Transverse colon (tissue), 4 donors: ENCODE measurements at regions not wholly inside any gene's neighbourhood (a gene's known extent, or its start where the extent isn't known, plus 50 kb on each side); places are given as distances from the start of the nearest gene placed in this dataset.

Experiments used
- DNase-seq: peaks from one replicate; pipeline ENCODE4 v3.0.0-alpha.2; 2019
- H3K27ac ChIP-seq, 4 donors: fragments of 200-600 bp; sonication (generic); 2 replicates each; pipeline ENCODE4 v1.5.1; 2016 to 2018; ENCODE audit warnings: inconsistent platforms in 4 of 4
- H3K27me3 ChIP-seq: fragments of 200-600 bp; sonication (generic); 2 replicates; pipeline ENCODE4 v1.5.1; 2017; ENCODE audit warnings: inconsistent platforms
- H3K36me3 ChIP-seq, 4 donors: fragments of 200-600 bp; sonication (generic); 2 replicates each; pipeline ENCODE4 v1.5.1; 2017 to 2019; ENCODE audit warnings: inconsistent platforms in 4 of 4
- H3K4me1 ChIP-seq, 4 donors: fragments of 200-600 bp; sonication (generic); 2 replicates each; pipeline ENCODE4 v1.5.1; 2017 to 2020; ENCODE audit warnings: inconsistent platforms in 4 of 4
- H3K4me3 ChIP-seq, 4 donors: fragments of 200-600 bp; sonication (generic); 1 replicate in 1 of 4; 2 replicates in 3 of 4; pipeline versions ENCODE4 v1.5.1 to v1.6.1; 2017 to 2019; ENCODE audit warnings: inconsistent platforms in 4 of 4
- H3K9me3 ChIP-seq, 2 donors: fragments of 200-600 bp; sonication (generic); 2 replicates each; pipeline ENCODE4 v1.5.1; 2017 to 2019; ENCODE audit warnings: inconsistent platforms in 2 of 2
- CTCF ChIP-seq, 5 experiments: fragments of 200-600 bp in 3 of 5; fragments of 450-650 bp in 2 of 5; sonication (generic) in 3 of 5; IDR thresholded peaks; 1 replicate in 2 of 5; 2 replicates in 3 of 5; pipeline ENCODE4 v1.5.1; 2016 to 2017; ENCODE audit warnings: antibody characterized with exemption in 5 of 5, inconsistent platforms in 3 of 5, mild to moderate bottlenecking in 2 of 5, moderate library complexity in 1 of 5
- EP300 ChIP-seq: sonication (generic); formaldehyde crosslinking; IDR thresholded peaks from one replicate; pipeline ENCODE4 v1.6.1; 2017; ENCODE audit warnings: antibody characterized with exemption, low read depth
- POLR2A ChIP-seq: fragments of 450-650 bp; IDR thresholded peaks from one replicate; pipeline ENCODE4 v1.6.1; 2016; ENCODE audit warnings: antibody characterized with exemption, mild to moderate bottlenecking, moderate library complexity
- POLR2AphosphoS5 ChIP-seq, 3 donors: sonication (generic); formaldehyde crosslinking; IDR thresholded peaks; one replicate each; pipeline ENCODE4 v1.6.1; 2016; ENCODE audit warnings: antibody characterized with exemption in 3 of 3
- WGBS, 2 donors: methylation state at CpG; one replicate each; pipeline ENCODE4 v1.1.5; 2018; ENCODE audit warnings: low coverage in 1 of 2; 5-methylcytosine and 5-hydroxymethylcytosine counted together
- in situ Hi-C, 4 donors: fragments of 200-750 bp; cut with MboI; loops; one replicate each; pipeline versions ENCODE4 v1.15.0 to v1.15.1; 2017; ENCODE audit warnings: low sequenced_read_pairs in 3 of 4, low pct_ligation_motif_present in 1 of 4, low pct_unique_long_range_greater_than_20kb in 1 of 4
- intact Hi-C: fragments of 100-400 bp; cut with DNase I; formaldehyde crosslinking; loops from one replicate; pipeline ENCODE4 v1.15.1; 2023; ENCODE audit warnings: low total_unique reads

- in situ Hi-C loops (no loop called here), intact Hi-C loops (no loop called here)
- no peak overlapping the region for H3K4me3 ChIP-seq
- H3K27ac ChIP-seq, result no peak overlapping the region
- H3K27me3 ChIP-seq, result no peaks in the 10 kb centered on the region
- no peaks in the 10 kb centered on the region for H3K4me1 ChIP-seq
- WGBS, 2 donors, result 66 to 74% methylated on average over 4 of the region's 4 CpGs
- no peaks in the 10 kb centered on the region for H3K36me3 ChIP-seq
- TF ChIP-seq EP300, result no peak
- no peak for TF ChIP-seq POLR2A
- no peak for TF ChIP-seq CTCF (IDR thresholded peaks at IDR 0.05)
- no peak for TF ChIP-seq POLR2AphosphoS5 (IDR thresholded peaks at IDR 0.05)
- no peaks in the 10 kb centered on the region for H3K9me3 ChIP-seq
- DNase-seq, result no peak
Measured at GRCh38 chr4:34182306-34182705, 2062.0 kb downstream of the ARAP2 start.

- in situ Hi-C loops (no loop called here), intact Hi-C loops (no loop called here)
- DNase-seq, result no peak
- no peak overlapping the region for H3K4me3 ChIP-seq
- 61 to 68% methylated on average over 3 of the region's 3 CpGs for WGBS, 2 donors
- no peaks in the 10 kb centered on the region for H3K36me3 ChIP-seq
- H3K27me3 ChIP-seq, result no peaks in the 10 kb centered on the region
- H3K9me3 ChIP-seq, result no peaks in the 10 kb centered on the region
- H3K27ac ChIP-seq, result no peak overlapping the region
- H3K4me1 ChIP-seq, result no peaks in the 10 kb centered on the region
- no peak for TF ChIP-seq CTCF (IDR thresholded peaks at IDR 0.05)
Measured at GRCh38 chr4:34183926-34184325, 2060.4 kb downstream of the ARAP2 start.

GRCh38 chr4:34187056-34187455 is 2057.3 kb downstream of the ARAP2 start:
- Histone ChIP-seq H3K4me3 (no peak overlapping the region), H3K9me3 (no peaks in the 10 kb centered on the region), H3K27ac (no peak overlapping the region), H3K27me3 (no peaks in the 10 kb centered on the region), H3K4me1 (no peaks in the 10 kb centered on the region), H3K36me3 (no peaks in the 10 kb centered on the region)
- WGBS, 2 donors, result 71 to 88% methylated on average over 1 of the region's 1 CpG
- no peak for TF ChIP-seq CTCF (IDR thresholded peaks at IDR 0.05)
- no peak for TF ChIP-seq POLR2A
- TF ChIP-seq EP300, result no peak
- TF ChIP-seq POLR2AphosphoS5 (IDR thresholded peaks at IDR 0.05), result no peak
- DNase-seq, result no peak
- intact Hi-C loops, result no loop called here
- in situ Hi-C loops, result no loop called here

- Histone ChIP-seq H3K27me3 (no peaks in the 10 kb centered on the region), H3K9me3 (no peaks in the 10 kb centered on the region), H3K27ac (no peak overlapping the region), H3K36me3 (no peaks in the 10 kb centered on the region), H3K4me1 (no peaks in the 10 kb centered on the region), H3K4me3 (no peak overlapping the region)
- in situ Hi-C loops (no loop called here), intact Hi-C loops (no loop called here)
- no peak for DNase-seq
- no peak for TF ChIP-seq EP300
Measured at GRCh38 chr4:34191443-34191842, 2052.9 kb downstream of the ARAP2 start.

GRCh38 chr4:34193451-34194154 is 2050.7 kb downstream of the ARAP2 start:
- no peak for DNase-seq
- Histone ChIP-seq H3K27me3 (no peaks in the 10 kb centered on the region), H3K4me3 (no peak overlapping the region), H3K27ac (no peak overlapping the region), H3K36me3 (no peaks in the 10 kb centered on the region), H3K4me1 (no peaks in the 10 kb centered on the region), H3K9me3 (no peaks in the 10 kb centered on the region)
- intact Hi-C loops, result no loop called here
- TF ChIP-seq POLR2A, result no peak
- TF ChIP-seq POLR2AphosphoS5 (IDR thresholded peaks at IDR 0.05), result no peak
- TF ChIP-seq EP300, result no peak
- no peak for TF ChIP-seq CTCF (IDR thresholded peaks at IDR 0.05)
- WGBS, 2 donors, result 52 to 67% methylated on average over 5 of the region's 5 CpGs
- in situ Hi-C loops, result no loop called here
